Caco-2 (cell line): ENCODE measurements at regions not wholly inside any gene's neighbourhood (a gene's known extent, or its start where the extent isn't known, plus 50 kb on each side); places are given as distances from the start of the nearest gene placed in this dataset.

Experiments
- BruUV-seq: library from RNA; stranded (reverse); fragments of 400-500 nt; replicated peaks from 2 replicates; lab custom pipeline; 2021; lab: Mats Ljungman, UMichigan
- CTCF ChIA-PET: fragments of 300-600 bp; sonication (Branson Sonifier 250); formaldehyde crosslinking; loops from one replicate; lab custom pipeline; 2022; ENCODE audit warnings: antibody characterized with exemption; lab: Charles Lee
- POLR2A ChIA-PET: fragments of 300-600 bp; sonication (Branson Sonifier 250); formaldehyde crosslinking; loops from one replicate; lab custom pipeline; 2022; ENCODE audit warnings: antibody characterized with exemption; lab: Charles Lee
- DNase-seq, 2 experiments: peaks; one replicate each; pipeline versions ENCODE4 v3.0.0 to v3.0.0-alpha.2; 2020 to 2022
- H3K27me3 ChIP-seq: replicated peaks from 2 replicates; pipeline ENCODE4 v1.6.0; 2011; ENCODE audit warnings: low read length; ENCODE audit not compliant: control insufficient read depth, insufficient read depth
- H3K36me3 ChIP-seq: 2 replicates; pipeline ENCODE4 v1.5.1; 2011; ENCODE audit warnings: low read length; ENCODE audit not compliant: control insufficient read depth, insufficient read depth
- H3K4me1 ChIP-seq: fragments of 250-450 bp; sonication (Bioruptor Pico); 2 replicates; pipeline ENCODE4 v1.5.1; 2020; ENCODE audit warnings: mild to moderate bottlenecking
- H3K4me3 ChIP-seq: 2 replicates; pipeline ENCODE4 v1.5.1; 2011; ENCODE audit warnings: low read depth, mild to moderate bottlenecking, control low read depth, low read length
- H3K9me3 ChIP-seq: fragments of 250-450 bp; sonication (Bioruptor Pico); 2 replicates; pipeline ENCODE4 v1.5.1; 2020; ENCODE audit warnings: mild to moderate bottlenecking, moderate library complexity
- H3K27ac Mint-ChIP-seq: one replicate; pipeline ENCODE4 v1.8.0; 2022; ENCODE audit warnings: mixed read lengths; ENCODE audit not compliant: unreplicated experiment
- H3K27me3 Mint-ChIP-seq: one replicate; pipeline ENCODE4 v1.8.0; 2022; ENCODE audit warnings: mixed read lengths; ENCODE audit not compliant: insufficient read depth, unreplicated experiment
- H3K36me3 Mint-ChIP-seq: one replicate; pipeline ENCODE4 v1.8.0; 2022; ENCODE audit warnings: mild to moderate bottlenecking, mixed read lengths; ENCODE audit not compliant: insufficient read depth, unreplicated experiment
- H3K4me1 Mint-ChIP-seq: one replicate; pipeline ENCODE4 v1.8.0; 2022; ENCODE audit warnings: low read depth, mixed read lengths; ENCODE audit not compliant: unreplicated experiment
- H3K4me3 Mint-ChIP-seq: one replicate; pipeline ENCODE4 v1.8.0; 2022; ENCODE audit warnings: mild to moderate bottlenecking, moderate library complexity, mixed read lengths; ENCODE audit not compliant: unreplicated experiment
- H3K9me3 Mint-ChIP-seq: one replicate; pipeline ENCODE4 v1.8.0; 2022; ENCODE audit warnings: mixed read lengths; ENCODE audit not compliant: unreplicated experiment
- intact Hi-C: fragments of 100-400 bp; cut with micrococcal nuclease; formaldehyde crosslinking; loops from one replicate; pipeline ENCODE4 v1.10.0; 2022; ENCODE audit not compliant: unreplicated experiment
- TF ChIP-seq, protein P1 (sequence below), 2 experiments: fragments of 200-600 bp in 1 of 2; IDR thresholded peaks; 1 replicate in 1 of 2; 2 replicates in 1 of 2; pipeline versions ENCODE4 v1.5.1 to v1.8.0; 2011 to 2022; ENCODE audit warnings: antibody characterized with exemption in 1 of 2, control low read depth in 1 of 2, inconsistent platforms in 1 of 2, low read depth in 1 of 2, low read length in 1 of 2, mild to moderate bottlenecking in 1 of 2, moderate library complexity in 1 of 2; ENCODE audit not compliant: insufficient read depth in 1 of 2, severe bottlenecking in 1 of 2, unreplicated experiment in 1 of 2

DNA sequence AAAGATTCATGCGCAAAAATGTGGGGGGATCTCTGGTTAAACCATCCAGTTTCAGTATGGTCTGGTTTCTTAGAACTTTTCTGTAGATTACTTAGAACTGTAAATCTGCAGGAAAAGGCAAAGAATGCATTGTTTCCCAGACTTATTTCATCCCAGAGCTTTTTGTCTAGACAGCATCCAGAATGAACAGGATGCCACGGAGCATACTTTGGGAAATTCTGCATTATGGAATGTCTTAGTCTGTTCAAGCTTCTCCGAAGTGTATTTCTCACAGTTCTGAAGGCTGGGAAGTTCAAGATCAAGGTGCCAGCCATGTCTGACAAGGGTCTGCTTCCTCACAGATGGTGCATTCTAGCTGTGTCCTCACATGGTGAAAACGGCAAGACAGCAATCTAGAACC lies 136.3 kb downstream of the INHBA start:
- intact Hi-C loops, result no loop called here
- POLR2A ChIA-PET, result no interaction called here

DNA sequence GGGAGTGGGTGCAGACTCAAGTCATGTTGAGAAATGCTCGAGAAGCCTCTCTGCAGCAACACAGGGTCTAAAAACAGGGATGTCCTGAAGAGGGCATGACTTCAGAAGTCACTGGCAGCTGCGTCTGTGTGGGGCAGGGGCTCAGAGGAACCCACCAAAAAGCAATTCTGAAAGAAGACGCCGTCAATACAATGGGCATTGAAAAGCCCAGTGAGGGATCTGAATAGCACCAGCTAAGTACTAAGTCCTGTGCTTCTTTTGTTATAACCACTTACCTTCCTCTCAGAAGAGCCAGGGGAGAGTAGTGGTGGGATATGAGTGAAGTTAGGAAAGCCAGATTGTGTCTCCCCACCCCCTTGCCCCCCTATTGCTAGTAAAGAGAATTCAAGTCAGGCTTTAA lies 137.2 kb downstream of the INHBA start:
- Histone ChIP-seq H3K27me3 (no peaks in the 10 kb centered on the region), H3K4me3 (no peak overlapping the region), H3K36me3 (no peaks in the 10 kb centered on the region), H3K4me1 (no peaks in the 10 kb centered on the region), H3K9me3 (no peaks in the 10 kb centered on the region)
- H3K27ac Mint-ChIP-seq, result no peak overlapping the region
- no peaks in the 10 kb centered on the region for H3K36me3 Mint-ChIP-seq
- DNase-seq, result no peak
- intact Hi-C loops, result no loop called here
- H3K4me3 Mint-ChIP-seq, result no peak overlapping the region
- CTCF ChIA-PET, result no interaction called here
- no peaks in the 10 kb centered on the region for H3K4me1 Mint-ChIP-seq
- TF ChIP-seq, protein P1, sequence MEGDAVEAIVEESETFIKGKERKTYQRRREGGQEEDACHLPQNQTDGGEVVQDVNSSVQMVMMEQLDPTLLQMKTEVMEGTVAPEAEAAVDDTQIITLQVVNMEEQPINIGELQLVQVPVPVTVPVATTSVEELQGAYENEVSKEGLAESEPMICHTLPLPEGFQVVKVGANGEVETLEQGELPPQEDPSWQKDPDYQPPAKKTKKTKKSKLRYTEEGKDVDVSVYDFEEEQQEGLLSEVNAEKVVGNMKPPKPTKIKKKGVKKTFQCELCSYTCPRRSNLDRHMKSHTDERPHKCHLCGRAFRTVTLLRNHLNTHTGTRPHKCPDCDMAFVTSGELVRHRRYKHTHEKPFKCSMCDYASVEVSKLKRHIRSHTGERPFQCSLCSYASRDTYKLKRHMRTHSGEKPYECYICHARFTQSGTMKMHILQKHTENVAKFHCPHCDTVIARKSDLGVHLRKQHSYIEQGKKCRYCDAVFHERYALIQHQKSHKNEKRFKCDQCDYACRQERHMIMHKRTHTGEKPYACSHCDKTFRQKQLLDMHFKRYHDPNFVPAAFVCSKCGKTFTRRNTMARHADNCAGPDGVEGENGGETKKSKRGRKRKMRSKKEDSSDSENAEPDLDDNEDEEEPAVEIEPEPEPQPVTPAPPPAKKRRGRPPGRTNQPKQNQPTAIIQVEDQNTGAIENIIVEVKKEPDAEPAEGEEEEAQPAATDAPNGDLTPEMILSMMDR (IDR thresholded peaks at IDR 0.05; ENCODE audit: insufficient read depth in 1 of 2, low read depth in 1 of 2, low read length in 1 of 2, severe bottlenecking in 1 of 2, unreplicated experiment in 1 of 2), result no peak
- peaks cover 3% of the 10 kb centered on the region for H3K27me3 Mint-ChIP-seq
- POLR2A ChIA-PET, result no interaction called here
- H3K9me3 Mint-ChIP-seq, result no peaks in the 10 kb centered on the region
- no TSS peak for BruUV-seq

More for the DNA sequence above, 136.3 kb downstream of the INHBA start:
- Mint-ChIP-seq H3K4me3 (no peak overlapping the region), H3K27me3 (peaks cover 3% of the 10 kb centered on the region), H3K36me3 (no peaks in the 10 kb centered on the region), H3K4me1 (no peaks in the 10 kb centered on the region), H3K9me3 (no peaks in the 10 kb centered on the region), H3K27ac (no peak overlapping the region)
- BruUV-seq, result no TSS peak
- no peaks in the 10 kb centered on the region for H3K9me3 ChIP-seq
- H3K4me1 ChIP-seq, result no peaks in the 10 kb centered on the region
- TF ChIP-seq, protein P1 (IDR thresholded peaks at IDR 0.05; ENCODE audit: insufficient read depth in 1 of 2, low read depth in 1 of 2, low read length in 1 of 2, severe bottlenecking in 1 of 2, unreplicated experiment in 1 of 2), result no peak
- H3K36me3 ChIP-seq, result no peaks in the 10 kb centered on the region
- no peak for DNase-seq
- CTCF ChIA-PET, result no interaction called here
- H3K27me3 ChIP-seq, result no peaks in the 10 kb centered on the region
- H3K4me3 ChIP-seq, result no peak overlapping the region

GRCh38 chr7:41559426-41559825 lies 143.5 kb downstream of the INHBA start:
- H3K9me3 ChIP-seq, result peaks cover 3% of the 10 kb centered on the region; the same call in 1 of the 2 replicates
- ChIA-PET CTCF (no interaction called here), POLR2A (no interaction called here)

More at GRCh38 chr7:41559426-41559825, 143.5 kb downstream of the INHBA start:
- Mint-ChIP-seq H3K27ac (no peak overlapping the region), H3K4me3 (no peak overlapping the region), H3K27me3 (peaks cover 3% of the 10 kb centered on the region), H3K4me1 (no peaks in the 10 kb centered on the region), H3K36me3 (no peaks in the 10 kb centered on the region), H3K9me3 (peaks cover 20% of the 10 kb centered on the region)
- Histone ChIP-seq H3K27me3 (no peaks in the 10 kb centered on the region), H3K36me3 (no peaks in the 10 kb centered on the region), H3K4me3 (no peak overlapping the region), H3K4me1 (no peaks in the 10 kb centered on the region)
- BruUV-seq, result no TSS peak
- no peak for DNase-seq
- TF ChIP-seq, protein P1 (IDR thresholded peaks at IDR 0.05; ENCODE audit: insufficient read depth in 1 of 2, low read depth in 1 of 2, low read length in 1 of 2, severe bottlenecking in 1 of 2, unreplicated experiment in 1 of 2), result no peak
- intact Hi-C loops, result no loop called here
